ENCODE measurements at regions not wholly inside any gene's neighbourhood (a gene's known extent, or its start where the extent isn't known, plus 50 kb on each side); places are given as distances from the start of the nearest gene placed in this dataset.
A peak's percentile ranks its signal among the peaks of the same experiment; 100 is the strongest.

DNA sequence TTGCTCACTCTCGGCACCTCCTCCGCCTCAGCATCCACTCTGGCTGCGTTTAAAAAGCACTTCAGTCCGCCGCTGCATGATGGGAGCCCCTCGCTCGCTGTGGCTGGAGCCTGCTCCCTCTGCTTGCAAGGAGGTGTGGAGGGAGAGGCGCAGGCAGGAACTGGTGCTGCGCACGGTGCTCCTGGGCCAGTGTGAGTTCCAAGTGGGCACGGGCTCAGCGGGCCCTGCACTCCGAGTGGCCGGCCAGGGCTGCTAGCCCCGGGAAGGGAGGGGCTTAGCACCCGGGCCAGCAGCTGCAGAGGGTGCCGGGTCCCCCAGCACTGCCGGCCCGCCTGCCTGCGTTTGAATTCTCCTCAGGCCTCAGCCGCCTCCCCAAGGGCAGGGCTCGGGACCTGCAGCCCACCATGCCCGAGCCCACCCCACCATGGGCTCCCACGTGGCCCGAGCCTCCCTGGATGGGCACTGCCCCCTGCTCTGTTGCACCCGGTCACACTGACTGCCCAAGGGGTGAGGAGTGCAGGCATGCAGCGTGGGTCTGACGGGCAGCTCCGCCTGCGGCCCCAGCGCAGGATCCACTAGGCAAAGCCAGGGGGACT is 1599.5 kb downstream of the NCAM2 start:
- no peak for DNase-seq

DNA sequence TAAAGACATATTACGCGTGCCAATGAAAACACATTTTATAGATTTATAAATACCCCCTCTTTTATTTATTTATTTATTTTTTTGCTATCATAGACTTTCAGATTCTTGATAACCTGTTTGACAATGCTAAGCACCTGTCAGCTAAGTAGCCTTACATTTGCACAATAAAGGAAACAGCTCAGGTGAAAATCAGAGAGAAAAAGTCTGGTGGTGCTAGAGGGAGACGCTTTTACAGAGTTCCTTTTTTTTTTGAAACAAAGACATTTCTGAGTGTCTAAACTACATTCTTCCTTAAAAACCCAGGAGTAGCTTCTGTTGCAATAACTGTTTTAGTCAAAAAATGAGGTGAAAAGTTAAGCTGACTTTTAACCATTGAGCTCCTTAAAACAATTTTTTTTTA is 1611.6 kb downstream of the NCAM2 start:
- no peak for DNase-seq

- no peak for DNase-seq
These were observed 1629.7 kb downstream of the NCAM2 start for GRCh38 chr21:22627911-22628310.

GRCh38 chr21:22630953-22631465 is 1632.8 kb downstream of the NCAM2 start:
- DNase-seq = no peak

- DNase-seq = no peak
These were observed 1634.0 kb downstream of the NCAM2 start for GRCh38 chr21:22632176-22632575.

DNA sequence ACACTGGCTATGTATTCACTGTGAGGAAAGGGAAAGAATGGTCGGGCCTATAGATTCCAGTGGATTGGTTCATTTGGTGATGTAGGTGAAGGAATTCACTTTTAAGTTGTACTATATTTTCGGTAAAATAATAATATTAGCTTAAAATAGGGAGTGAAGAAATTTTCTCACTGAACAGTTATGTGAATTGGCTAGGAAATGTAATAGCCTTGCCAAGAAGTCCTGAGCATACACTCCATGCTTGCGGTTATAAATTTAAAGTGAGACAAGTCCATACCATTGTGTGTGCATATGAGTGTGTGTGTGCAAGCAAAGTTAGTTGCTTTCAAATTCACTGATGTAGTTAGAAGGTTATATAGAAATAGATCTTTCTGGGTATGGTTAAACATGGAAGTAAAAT is 1651.0 kb downstream of the NCAM2 start:
- no peak for DNase-seq

- DNase-seq = no peak
These were observed 1652.0 kb downstream of the NCAM2 start for GRCh38 chr21:22650226-22650625.

- DNase-seq = no peak
These were observed 1659.6 kb downstream of the NCAM2 start for GRCh38 chr21:22657781-22658180.

- DNase-seq = no peak
These were observed 1671.9 kb downstream of the NCAM2 start for GRCh38 chr21:22670148-22670547.

DNA sequence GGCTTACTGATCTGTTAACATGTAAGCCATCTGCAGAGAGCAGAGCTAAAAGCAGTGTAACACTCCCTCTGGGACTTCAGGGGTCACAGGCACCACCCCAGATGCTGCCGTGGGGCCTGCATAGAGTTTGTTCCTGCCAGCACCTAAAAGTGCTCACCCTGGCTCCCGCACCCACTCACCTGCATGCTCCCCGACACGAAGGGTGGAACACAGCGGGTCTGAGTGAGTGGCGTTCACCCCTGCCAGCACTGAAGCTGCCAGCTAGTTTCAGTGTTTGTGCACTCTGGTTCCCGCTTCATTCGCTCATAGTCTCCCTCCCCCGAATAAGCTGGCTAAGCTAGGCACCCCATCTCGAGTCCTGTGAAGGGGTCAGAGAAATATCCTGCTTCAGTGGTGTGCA is 1681.0 kb downstream of the NCAM2 start:
- DNase-seq = no peak

DNA sequence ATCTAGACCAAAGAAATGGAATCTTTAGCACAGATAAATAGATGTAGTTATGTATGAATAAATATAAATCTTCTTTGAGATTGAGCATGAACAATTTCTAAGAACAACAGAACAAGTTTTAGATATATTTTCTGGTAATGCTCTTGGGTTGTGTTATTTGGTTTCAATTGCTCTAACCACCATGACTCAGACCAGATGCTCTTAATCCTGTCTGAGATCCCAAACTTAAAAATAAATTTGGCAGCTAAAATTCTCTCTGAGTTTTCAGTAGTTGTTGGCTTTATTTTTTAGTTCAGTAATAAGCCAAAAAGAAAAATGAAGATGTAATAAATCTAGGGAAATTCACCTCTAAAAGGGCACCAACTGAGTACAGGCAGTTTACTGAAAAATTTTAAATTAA is 1693.4 kb downstream of the NCAM2 start:
- DNase-seq = no peak

- no peak for DNase-seq
These were observed 1705.3 kb downstream of the NCAM2 start for GRCh38 chr21:22703521-22703920.

- no peak for DNase-seq
These were observed 1712.5 kb downstream of the NCAM2 start for GRCh38 chr21:22710721-22711120.

DNA sequence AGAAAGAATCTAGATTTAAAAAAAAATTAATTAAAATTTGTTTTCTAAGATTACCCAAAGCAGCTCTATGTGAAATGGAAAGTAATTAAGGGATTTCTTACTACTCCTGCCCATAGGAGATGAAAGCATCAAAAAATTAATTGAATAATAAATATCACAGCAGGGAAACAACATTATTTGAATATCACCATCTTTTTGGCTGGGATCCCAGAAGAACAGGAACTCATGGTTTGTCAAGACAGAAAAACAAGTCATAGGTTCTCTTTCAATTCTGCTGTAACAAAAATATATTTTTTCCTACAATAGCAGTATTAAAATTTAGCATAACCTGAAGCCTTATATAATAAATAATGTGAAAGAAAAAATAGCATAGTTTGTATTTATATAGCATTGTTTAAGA is 1713.4 kb downstream of the NCAM2 start:
- no peak for DNase-seq

GRCh38 chr21:22725436-22725835 is 1727.2 kb downstream of the NCAM2 start:
- DNase-seq = no peak

GRCh38 chr21:22728091-22728490 is 1729.9 kb downstream of the NCAM2 start:
- no peak for DNase-seq

GRCh38 chr21:22743085-22743484 is 1744.9 kb downstream of the NCAM2 start:
- no peak for DNase-seq

DNA sequence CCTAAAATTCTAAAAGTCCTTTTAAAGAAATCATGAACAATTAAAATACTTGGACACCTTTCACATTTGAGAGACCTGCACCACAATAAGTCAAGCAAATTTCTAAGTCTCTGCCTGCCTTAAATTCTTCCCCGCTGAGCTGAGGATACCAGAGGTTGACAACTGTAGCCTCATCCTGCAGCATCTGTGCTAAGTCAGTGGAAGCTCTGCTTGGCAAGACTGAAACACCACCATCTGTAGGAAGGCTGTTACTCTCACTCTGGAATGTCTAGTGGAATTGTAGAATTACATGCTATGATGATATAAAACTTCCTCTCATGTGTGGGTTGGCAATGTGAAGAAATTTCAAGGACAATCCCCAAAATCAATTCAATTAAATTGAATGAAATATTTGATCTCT is 1756.5 kb downstream of the NCAM2 start:
- no peak for DNase-seq

- DNase-seq = no peak
These were observed 1760.3 kb downstream of the NCAM2 start for GRCh38 chr21:22758478-22758877.

GRCh38 chr21:22762463-22762862 is 1764.3 kb downstream of the NCAM2 start:
- no peak for DNase-seq

GRCh38 chr21:22763442-22763841 is 1765.2 kb downstream of the NCAM2 start:
- no peak for DNase-seq

- no peak for DNase-seq
These were observed 1766.0 kb downstream of the NCAM2 start for GRCh38 chr21:22764222-22764621.

GRCh38 chr21:22791376-22791775 is 1793.2 kb downstream of the NCAM2 start:
- DNase-seq = no peak

DNA sequence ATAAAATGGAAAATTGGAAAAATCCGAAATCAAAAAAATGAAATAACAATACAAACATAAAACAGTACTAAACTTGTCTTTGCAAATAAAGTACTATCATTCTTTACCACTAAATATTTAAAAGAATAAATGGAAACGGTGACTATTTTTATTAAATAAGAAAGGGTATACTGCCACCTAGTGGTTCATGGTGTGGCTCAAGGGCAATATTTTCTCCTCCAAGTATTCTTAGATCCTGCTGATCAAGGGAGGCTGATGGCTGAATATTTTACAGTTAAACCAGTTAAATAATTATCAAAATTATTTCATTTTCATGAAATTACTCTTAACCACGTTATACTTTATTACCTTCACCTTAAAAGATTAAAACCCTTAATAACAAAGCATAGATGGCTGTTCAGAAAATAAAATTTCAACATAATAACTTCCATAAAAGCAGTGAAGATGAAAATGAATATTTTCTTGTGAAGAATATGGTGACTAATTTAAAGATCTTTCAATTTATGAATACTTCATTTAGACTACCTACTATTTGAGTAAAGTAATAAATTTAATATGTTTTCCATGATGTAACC is 1793.9 kb downstream of the NCAM2 start:
- DNase-seq = peak; percentile 18 to 39

GRCh38 chr21:22795091-22795490 is 1796.9 kb downstream of the NCAM2 start:
- DNase-seq = no peak
